ENCODE measurements at regions not wholly inside any gene's neighbourhood (a gene's known extent, or its start where the extent isn't known, plus 50 kb on each side); places are given as distances from the start of the nearest gene placed in this dataset.

DNA sequence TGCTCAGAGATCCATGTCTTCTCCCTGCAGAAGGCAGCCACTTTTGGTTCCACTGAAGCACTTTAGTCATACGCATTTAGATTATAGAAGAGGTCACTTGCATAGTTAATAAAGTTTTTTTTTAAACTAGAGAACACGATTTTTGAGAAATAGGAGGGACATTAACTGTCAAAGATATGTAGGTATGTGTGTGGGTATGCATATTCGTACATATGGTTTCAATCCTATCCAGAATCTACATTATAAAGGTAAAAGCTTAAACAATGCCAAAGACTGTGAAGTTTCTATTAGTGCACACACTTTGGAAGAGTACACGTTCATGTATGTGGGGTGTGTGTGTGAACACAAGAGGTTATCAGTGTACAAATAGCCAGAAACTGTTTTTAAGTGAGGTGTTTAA lies 103.2 kb downstream of the BTBD3 start:
- Histone ChIP-seq H3K9me2 (replicated peaks; ENCODE audit: control insufficient read depth, low read length) (no peaks in the 10 kb centered on the region), H3K4me3 (ENCODE audit: low read length) (no peak overlapping the region), H3F3A (ENCODE audit: control insufficient read depth, insufficient read depth) (no peaks in the 10 kb centered on the region), H4K20me1 (ENCODE audit: control insufficient read depth, insufficient read depth, low read depth, low read length) (no peaks in the 10 kb centered on the region), H3K9me3 (ENCODE audit: control insufficient read depth, insufficient read depth, low read length) (no peaks in the 10 kb centered on the region; the same call in 1 of the 2 replicates), H3K36me3 (ENCODE audit: control insufficient read depth, low read length) (no peaks in the 10 kb centered on the region), H3K27ac (ENCODE audit: low read depth, low read length) (no peak overlapping the region), H3K27me3 (ENCODE audit: control insufficient read depth, low read length) (no peaks in the 10 kb centered on the region), H3K79me2 (ENCODE audit: control insufficient read depth, low read length) (no peaks in the 10 kb centered on the region), H3K4me1 (ENCODE audit: control insufficient read depth, low read length) (no peaks in the 10 kb centered on the region), H3K4me2 (ENCODE audit: low read length) (no peak overlapping the region)
- TF ChIP-seq, protein P1, sequence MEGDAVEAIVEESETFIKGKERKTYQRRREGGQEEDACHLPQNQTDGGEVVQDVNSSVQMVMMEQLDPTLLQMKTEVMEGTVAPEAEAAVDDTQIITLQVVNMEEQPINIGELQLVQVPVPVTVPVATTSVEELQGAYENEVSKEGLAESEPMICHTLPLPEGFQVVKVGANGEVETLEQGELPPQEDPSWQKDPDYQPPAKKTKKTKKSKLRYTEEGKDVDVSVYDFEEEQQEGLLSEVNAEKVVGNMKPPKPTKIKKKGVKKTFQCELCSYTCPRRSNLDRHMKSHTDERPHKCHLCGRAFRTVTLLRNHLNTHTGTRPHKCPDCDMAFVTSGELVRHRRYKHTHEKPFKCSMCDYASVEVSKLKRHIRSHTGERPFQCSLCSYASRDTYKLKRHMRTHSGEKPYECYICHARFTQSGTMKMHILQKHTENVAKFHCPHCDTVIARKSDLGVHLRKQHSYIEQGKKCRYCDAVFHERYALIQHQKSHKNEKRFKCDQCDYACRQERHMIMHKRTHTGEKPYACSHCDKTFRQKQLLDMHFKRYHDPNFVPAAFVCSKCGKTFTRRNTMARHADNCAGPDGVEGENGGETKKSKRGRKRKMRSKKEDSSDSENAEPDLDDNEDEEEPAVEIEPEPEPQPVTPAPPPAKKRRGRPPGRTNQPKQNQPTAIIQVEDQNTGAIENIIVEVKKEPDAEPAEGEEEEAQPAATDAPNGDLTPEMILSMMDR (IDR thresholded peaks at IDR 0.05; ENCODE audit: low read depth, low read length, poor library complexity, severe bottlenecking) = no peak
- TF ChIP-seq EZH2phosphoT487 (IDR thresholded peaks at IDR 0.05; ENCODE audit: borderline replicate concordance, low read length) = no peak

DNA sequence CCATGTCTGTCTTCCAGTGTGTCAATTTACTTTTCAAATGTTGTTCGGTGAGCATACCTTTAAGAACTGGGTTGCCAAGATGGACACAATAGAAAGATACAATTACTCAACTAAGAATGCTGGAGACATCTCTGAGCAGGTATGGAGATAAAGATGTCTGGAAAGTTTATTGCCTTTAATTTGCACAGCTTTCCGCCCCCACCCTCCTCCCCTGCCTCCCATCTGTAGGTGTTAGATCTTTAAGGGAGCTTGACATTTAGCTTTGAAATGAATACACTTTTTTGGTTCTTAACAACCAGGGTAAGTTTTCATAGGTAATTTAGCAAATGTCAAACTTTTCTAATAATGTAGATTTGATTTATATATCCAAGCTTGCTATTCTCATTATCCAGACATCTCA lies 104.4 kb downstream of the BTBD3 start:
- H3K79me2 ChIP-seq (ENCODE audit: control insufficient read depth, low read length) = no peaks in the 10 kb centered on the region
- H3K9me2 ChIP-seq (replicated peaks; ENCODE audit: control insufficient read depth, low read length) = no peaks in the 10 kb centered on the region
- no peak overlapping the region for H3K4me2 ChIP-seq (ENCODE audit: low read length)
- no peak overlapping the region for H3K4me3 ChIP-seq (ENCODE audit: low read length)
- no peaks in the 10 kb centered on the region for H3K4me1 ChIP-seq (ENCODE audit: control insufficient read depth, low read length)
- no peaks in the 10 kb centered on the region for H3F3A ChIP-seq (ENCODE audit: control insufficient read depth, insufficient read depth)
- TF ChIP-seq, protein P1 (IDR thresholded peaks at IDR 0.05; ENCODE audit: low read depth, low read length, poor library complexity, severe bottlenecking) = no peak
- TF ChIP-seq EZH2phosphoT487 (IDR thresholded peaks at IDR 0.05; ENCODE audit: borderline replicate concordance, low read length) = no peak
- no peaks in the 10 kb centered on the region; the same call in 1 of the 2 replicates for H3K9me3 ChIP-seq (ENCODE audit: control insufficient read depth, insufficient read depth, low read length)
- H4K20me1 ChIP-seq (ENCODE audit: control insufficient read depth, insufficient read depth, low read depth, low read length) = no peaks in the 10 kb centered on the region
- no peak overlapping the region for H3K27ac ChIP-seq (ENCODE audit: low read depth, low read length)
- H3K27me3 ChIP-seq (ENCODE audit: control insufficient read depth, low read length) = no peaks in the 10 kb centered on the region
- H3K36me3 ChIP-seq (ENCODE audit: control insufficient read depth, low read length) = no peaks in the 10 kb centered on the region

DNA sequence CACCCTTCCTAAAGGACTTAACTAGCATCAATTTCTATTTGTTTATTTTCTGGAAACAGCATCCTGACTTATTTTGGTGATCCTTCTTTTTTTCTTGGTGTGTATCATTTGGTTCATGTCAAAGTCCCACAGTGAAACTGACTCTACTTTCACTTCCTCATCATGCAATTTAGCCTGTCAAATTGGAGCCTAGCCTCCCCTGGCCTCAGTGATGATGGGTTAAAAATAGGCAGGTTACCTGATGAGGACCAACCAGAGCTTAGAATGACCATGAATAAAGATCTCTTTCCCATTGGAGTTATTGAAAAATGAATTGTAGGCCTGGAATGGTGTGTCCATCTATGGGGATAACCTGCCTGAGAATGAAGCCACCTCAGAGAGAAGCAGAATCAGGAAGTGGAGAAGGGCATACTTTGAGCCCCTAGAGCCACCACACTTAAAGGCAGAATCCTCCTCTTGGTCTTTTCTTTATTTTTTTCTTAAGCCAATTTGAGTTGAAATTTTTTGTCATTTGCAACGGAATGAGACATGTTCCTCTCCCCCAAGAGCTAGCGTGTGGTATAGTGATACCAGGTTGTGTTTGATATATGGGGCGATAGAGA lies 105.6 kb downstream of the BTBD3 start:
- no peaks in the 10 kb centered on the region for H3F3A ChIP-seq (ENCODE audit: control insufficient read depth, insufficient read depth)
- H3K27ac ChIP-seq (ENCODE audit: low read depth, low read length) = no peak overlapping the region
- no peak overlapping the region for H3K4me3 ChIP-seq (ENCODE audit: low read length)
- no peaks in the 10 kb centered on the region for H3K27me3 ChIP-seq (ENCODE audit: control insufficient read depth, low read length)
- no peaks in the 10 kb centered on the region for H3K79me2 ChIP-seq (ENCODE audit: control insufficient read depth, low read length)
- TF ChIP-seq, protein P1 (IDR thresholded peaks at IDR 0.05; ENCODE audit: low read depth, low read length, poor library complexity, severe bottlenecking) = no peak
- no peak for TF ChIP-seq EZH2phosphoT487 (IDR thresholded peaks at IDR 0.05; ENCODE audit: borderline replicate concordance, low read length)
- no peaks in the 10 kb centered on the region for H3K36me3 ChIP-seq (ENCODE audit: control insufficient read depth, low read length)
- H3K9me2 ChIP-seq (replicated peaks; ENCODE audit: control insufficient read depth, low read length) = no peaks in the 10 kb centered on the region
- H4K20me1 ChIP-seq (ENCODE audit: control insufficient read depth, insufficient read depth, low read depth, low read length) = no peaks in the 10 kb centered on the region
- no peaks in the 10 kb centered on the region for H3K4me1 ChIP-seq (ENCODE audit: control insufficient read depth, low read length)
- no peak overlapping the region for H3K4me2 ChIP-seq (ENCODE audit: low read length)
- no peaks in the 10 kb centered on the region; the same call in 1 of the 2 replicates for H3K9me3 ChIP-seq (ENCODE audit: control insufficient read depth, insufficient read depth, low read length)

Data from DOHH2 (cell line).